ENCODE measurements at regions not wholly inside any gene's neighbourhood (a gene's known extent, or its start where the extent isn't known, plus 50 kb on each side); places are given as distances from the start of the nearest gene placed in this dataset.

DNA sequence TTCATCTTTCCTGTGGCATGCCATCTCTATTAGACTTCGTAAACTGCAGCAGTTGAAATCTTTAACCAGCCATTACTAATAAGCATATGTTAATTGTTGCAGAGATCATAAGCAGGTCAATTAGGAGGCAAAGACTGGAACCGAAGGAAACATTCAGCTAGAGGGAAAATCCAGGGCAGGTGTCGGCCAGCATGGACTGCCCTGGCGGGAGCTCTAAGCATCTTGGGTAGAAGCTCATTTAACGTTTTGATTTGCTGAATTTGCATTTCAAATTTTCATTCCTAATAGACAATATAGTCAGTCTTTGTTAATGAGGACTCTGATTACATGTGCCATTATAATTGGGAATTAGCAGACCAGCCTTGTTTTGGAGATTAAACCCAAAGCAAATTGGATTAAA, 238.6 kb downstream of the POU4F1 start:
- DNase-seq (ENCODE audit: low read depth), result no peak
- TF ChIP-seq, protein P1, sequence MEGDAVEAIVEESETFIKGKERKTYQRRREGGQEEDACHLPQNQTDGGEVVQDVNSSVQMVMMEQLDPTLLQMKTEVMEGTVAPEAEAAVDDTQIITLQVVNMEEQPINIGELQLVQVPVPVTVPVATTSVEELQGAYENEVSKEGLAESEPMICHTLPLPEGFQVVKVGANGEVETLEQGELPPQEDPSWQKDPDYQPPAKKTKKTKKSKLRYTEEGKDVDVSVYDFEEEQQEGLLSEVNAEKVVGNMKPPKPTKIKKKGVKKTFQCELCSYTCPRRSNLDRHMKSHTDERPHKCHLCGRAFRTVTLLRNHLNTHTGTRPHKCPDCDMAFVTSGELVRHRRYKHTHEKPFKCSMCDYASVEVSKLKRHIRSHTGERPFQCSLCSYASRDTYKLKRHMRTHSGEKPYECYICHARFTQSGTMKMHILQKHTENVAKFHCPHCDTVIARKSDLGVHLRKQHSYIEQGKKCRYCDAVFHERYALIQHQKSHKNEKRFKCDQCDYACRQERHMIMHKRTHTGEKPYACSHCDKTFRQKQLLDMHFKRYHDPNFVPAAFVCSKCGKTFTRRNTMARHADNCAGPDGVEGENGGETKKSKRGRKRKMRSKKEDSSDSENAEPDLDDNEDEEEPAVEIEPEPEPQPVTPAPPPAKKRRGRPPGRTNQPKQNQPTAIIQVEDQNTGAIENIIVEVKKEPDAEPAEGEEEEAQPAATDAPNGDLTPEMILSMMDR (IDR thresholded peaks at IDR 0.05; ENCODE audit: insufficient read depth, low read depth, low read length, missing control alignments), result no peak
- H3K4me3 ChIP-seq (ENCODE audit: low read depth, low read length), result no peak overlapping the region

DNA sequence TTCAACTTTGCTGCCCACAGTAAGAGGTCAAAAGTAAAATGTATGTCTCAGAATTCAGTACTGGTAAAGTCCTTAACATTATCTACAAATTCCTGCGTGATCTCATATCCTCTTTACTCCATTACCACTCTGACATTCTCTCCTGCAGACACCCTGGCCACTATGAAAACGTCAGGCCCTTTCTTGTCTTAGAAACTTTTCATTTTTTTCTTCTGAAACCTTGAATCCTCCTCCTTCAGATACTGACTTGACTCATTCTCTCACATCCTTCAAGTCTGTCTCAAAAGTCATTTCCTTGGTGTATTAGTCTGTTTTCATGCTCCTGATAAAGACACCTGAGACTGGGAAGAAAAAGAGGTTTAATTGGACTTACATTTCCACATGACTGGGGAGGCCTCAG, 262.3 kb downstream of the POU4F1 start:
- H3K4me3 ChIP-seq (ENCODE audit: low read depth, low read length), result no peak overlapping the region
- TF ChIP-seq, protein P1 (IDR thresholded peaks at IDR 0.05; ENCODE audit: insufficient read depth, low read depth, low read length, missing control alignments), result no peak
- peak; percentile 59 for DNase-seq (ENCODE audit: low read depth)

DNA sequence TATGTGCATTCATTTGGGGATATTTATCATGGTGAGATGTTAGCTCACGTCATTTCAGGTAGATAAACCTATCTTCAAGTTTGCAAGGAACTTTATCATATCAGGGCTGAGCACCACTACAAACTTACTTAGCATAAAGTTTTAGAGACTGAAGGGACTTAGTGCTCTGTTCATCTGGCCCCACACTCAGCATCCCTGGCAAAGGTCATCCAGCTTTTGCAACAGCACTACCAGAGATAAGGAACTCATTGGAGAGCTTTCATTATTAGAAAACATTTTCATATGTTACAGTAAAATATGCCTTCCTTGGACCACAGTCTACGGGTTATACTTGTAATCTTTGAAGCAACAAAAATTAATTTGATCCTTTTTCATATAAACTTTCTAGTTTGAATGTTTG, 263.4 kb downstream of the POU4F1 start:
- TF ChIP-seq, protein P1 (IDR thresholded peaks at IDR 0.05; ENCODE audit: insufficient read depth, low read depth, low read length, missing control alignments), result no peak
- H3K4me3 ChIP-seq (ENCODE audit: low read depth, low read length), result no peak overlapping the region
- no peak for DNase-seq (ENCODE audit: low read depth)

DNA sequence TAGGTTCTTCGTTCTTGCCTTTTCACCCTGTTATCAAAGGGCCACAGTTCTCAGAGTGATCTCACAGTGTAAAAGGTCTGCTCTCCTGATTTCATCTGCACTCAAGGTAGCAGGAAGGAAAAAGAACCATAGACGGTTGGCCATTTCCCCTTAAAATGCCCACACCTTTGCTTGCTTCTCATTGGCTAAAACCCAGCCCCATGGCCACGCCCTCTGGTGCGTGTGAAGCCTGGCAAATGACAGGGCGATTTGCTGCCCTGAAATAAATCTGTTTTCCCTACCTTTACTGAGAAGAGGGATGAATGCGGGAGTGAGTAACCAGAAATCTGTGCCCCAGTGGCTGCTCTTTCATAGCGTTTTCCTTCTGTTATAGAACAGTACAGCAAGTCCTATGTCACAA, 269.3 kb downstream of the POU4F1 start:
- no peak overlapping the region for H3K4me3 ChIP-seq (ENCODE audit: low read depth, low read length)
- TF ChIP-seq, protein P1 (IDR thresholded peaks at IDR 0.05; ENCODE audit: insufficient read depth, low read depth, low read length, missing control alignments), result no peak
- DNase-seq (ENCODE audit: low read depth), result no peak

DNA sequence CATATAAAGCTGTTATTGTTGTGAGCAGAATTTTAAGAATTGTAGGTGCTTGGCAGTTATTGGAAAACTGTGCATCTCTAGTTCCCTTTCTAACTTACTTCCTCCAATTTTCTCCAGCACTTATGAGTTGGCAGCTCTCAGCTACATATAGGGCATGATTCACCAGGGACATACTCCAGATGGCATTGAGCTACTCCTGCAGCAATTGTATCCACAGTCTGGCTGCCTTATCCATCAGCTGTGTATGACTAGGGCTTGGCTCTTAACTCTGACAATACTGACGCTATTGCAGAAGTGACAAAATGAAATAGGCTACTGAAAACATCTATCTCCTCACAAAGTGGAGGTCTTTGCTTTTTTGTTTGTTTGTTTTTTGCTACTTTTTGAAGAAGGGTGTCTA, 276.7 kb downstream of the POU4F1 start:
- TF ChIP-seq, protein P1 (IDR thresholded peaks at IDR 0.05; ENCODE audit: insufficient read depth, low read depth, low read length, missing control alignments), result no peak
- no peak overlapping the region for H3K4me3 ChIP-seq (ENCODE audit: low read depth, low read length)
- DNase-seq (ENCODE audit: low read depth), result no peak

DNA sequence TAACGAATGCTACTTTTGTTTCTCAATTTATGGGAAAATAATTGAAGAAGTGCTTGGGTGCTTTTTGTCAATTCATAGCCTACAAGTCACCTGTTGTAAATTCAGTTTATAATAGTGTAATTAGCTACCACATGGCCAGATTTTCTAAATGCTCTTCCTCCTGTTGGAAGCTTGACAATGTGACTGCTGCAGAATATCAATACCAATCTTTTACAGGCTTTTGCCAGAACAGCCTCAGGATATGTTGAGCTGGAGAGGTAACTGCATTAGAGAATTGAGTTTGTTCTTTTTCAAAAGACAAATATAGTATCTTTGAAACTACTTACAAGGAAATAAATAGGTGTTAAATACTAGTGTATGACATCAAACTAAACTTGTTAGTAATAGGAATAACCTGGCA, 277.8 kb downstream of the POU4F1 start:
- no peak overlapping the region for H3K4me3 ChIP-seq (ENCODE audit: low read depth, low read length)
- TF ChIP-seq, protein P1 (IDR thresholded peaks at IDR 0.05; ENCODE audit: insufficient read depth, low read depth, low read length, missing control alignments), result no peak
- DNase-seq (ENCODE audit: low read depth), result no peak

DNA sequence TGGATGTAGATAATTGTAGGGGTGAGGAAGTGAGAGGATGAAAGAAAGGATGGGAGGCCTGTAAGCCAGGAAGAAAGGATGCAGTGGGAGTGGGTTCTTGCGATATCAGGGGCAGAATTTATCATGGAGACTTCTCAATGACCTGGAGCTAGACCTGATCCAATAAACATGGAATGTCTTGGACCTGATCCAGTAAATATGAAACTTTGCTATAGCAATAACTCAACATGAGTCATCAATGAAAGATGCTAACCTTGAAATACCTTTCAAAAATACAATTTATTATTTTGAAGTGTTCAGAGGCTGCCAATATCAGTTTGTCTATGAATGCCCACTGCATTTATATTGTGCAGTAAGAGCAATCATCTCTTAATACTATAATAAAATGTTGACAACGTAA, 279.5 kb downstream of the POU4F1 start:
- DNase-seq (ENCODE audit: low read depth), result no peak
- TF ChIP-seq, protein P1 (IDR thresholded peaks at IDR 0.05; ENCODE audit: insufficient read depth, low read depth, low read length, missing control alignments), result no peak
- H3K4me3 ChIP-seq (ENCODE audit: low read depth, low read length), result no peak overlapping the region
